HG02678 (cell line): ENCODE measurements at regions not wholly inside any gene's neighbourhood (a gene's known extent, or its start where the extent isn't known, plus 50 kb on each side); places are given as distances from the start of the nearest gene placed in this dataset.
"Not testable (repeated sequence)": the region's sequence is repeated elsewhere in the genome, so short reads cannot be mapped to it uniquely, and the experiment has no call there.

Experiments used
- ATAC-seq: cut with Tn5 transposase; IDR thresholded peaks from one replicate; pipeline ENCODE4 v1.9.1; 2021; ENCODE audit warnings: mild to moderate bottlenecking, moderate library complexity; ENCODE audit not compliant: unreplicated experiment

DNA sequence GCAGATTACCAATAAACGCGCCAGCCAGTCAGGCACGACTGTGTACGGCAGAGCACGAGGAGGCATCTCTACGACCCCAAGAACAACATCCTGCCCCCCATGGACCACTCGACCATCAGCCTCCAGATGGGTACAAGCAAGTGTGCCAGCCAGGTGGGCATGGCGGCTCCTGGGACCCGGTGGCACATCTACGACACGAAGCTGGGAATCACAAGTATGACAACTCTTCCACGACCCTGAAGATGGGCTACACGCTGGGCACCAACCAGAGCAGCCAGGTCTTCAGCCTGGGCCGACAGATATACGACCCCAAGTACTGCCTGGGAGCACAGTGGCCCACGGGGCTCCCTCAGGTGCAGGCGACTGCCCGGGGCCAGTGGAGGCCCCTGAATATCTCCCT is 217.6 kb downstream of the POTED start:
- ATAC-seq: no peak

DNA sequence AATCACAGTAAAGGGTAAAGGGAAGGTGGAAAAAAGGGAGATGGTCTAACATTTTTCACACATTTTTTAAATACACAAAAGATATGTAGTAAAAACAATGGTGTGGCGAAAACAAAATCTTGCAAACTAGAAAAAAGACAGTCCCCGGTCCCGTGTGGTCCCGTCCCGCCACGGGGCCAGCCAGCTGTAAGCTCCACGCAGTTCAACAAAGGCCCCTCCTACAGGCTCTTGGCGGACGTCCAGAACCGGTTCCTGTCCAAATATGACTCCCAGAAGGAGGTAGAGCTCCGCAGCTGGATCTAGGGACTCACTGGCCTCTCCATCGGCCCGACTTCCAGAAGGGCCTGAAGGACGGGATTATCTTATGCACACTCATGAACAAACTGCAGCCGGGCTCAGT is 216.9 kb downstream of the POTED start:
- ATAC-seq: not testable (repeated sequence)

DNA sequence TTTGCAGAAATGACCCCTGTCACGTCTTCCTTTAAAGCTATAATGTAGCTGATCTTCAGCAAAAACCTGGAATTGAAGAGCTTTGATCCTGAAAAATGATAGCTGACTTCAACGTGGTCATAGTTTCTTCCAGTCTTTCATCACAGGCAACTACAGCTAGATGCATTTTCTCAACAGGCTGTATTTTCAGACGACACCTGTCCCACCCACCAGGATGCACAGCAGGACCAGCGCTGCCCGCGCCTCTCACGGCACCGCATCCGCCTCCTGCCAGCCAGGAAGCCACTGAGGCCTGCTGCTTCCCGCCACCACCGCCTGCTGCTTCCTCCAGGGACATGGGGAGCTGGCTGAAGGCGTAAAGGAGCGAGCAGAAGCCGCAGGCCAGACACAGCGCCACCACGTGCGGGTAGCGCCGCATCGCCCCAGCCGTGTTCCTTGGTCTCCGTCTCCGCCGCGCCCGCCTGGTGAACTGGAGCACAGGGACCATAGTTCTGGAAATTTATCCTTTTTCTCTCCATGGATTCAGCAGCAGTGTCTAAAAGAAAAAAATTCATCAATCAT is 215.7 kb downstream of the POTED start:
- not testable (repeated sequence) for ATAC-seq

DNA sequence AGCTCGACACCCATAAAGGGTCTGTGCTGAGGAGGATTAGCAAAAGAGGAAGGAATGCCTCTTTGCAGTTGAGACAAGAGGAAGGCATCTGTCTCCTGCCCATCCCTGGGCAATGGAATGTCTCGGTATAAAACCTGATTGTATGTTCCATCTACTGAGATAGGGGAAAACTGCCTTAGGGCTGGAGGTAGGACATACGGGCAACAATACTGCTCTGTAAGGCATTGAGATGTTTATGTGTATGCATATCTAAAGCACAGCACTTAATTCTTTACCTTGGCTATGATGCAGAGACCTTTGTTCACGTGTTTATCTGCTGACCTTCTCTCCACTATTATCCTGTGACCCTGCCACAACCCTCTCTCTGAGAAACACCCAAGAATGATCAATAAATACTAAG is 210.7 kb downstream of the POTED start:
- ATAC-seq: not testable (repeated sequence)

DNA sequence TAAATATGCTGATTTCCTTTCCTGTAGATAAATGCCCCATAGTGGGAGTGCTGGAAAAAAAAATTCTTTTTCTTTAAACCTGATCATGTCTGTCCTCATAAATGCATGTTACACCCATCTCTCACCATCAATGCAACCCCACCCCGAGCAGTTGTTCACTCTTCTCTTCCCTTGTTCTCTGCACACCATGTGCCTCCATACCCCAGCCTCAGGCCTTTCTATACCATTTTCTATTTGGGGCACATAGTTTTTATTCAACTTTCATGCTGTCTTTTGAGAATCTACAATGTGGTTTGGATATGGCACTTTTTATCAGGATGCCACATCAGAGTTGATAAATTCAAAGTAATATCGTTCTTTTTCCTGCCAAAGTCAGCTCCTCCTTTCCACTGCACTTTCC is 202.6 kb downstream of the POTED start:
- ATAC-seq: not testable (repeated sequence)

DNA sequence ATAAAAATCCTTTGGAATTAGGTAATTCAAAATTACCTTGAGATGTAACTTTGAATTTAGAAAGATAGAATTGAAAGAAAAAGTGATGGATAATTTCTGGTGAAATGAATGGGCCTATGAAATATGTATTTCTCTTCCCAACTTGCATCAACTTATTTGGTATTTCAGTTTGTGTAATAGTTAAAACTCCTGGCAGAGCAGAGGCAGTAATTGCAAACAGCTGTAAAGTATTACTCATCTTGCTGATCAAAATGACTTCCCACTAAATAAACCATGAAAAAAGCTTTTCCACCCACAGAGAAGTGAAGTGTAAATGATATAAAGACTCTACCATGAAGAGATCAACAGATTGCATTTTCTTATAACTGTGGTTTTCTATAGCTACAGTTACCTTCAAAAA is 201.0 kb downstream of the POTED start:
- ATAC-seq: not testable (repeated sequence)

DNA sequence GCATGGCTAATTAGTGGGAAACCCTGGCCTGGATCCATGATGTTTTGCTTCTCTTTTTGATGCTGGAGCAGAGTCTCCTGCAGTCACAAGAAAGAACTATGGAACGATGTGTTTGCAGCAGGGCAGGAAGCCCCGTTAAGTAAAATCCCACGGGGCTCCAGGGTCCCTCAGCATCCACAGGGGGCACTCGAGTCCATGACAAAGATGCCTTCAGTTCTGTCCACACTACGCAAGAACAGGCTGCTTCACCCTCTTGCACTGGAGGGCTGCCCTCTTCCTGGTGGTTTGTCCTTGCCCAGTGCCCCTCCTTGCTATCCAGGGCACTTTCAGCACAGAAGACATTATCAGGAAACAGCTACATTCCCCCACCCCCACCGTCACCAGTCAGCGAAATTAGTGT is 196.9 kb downstream of the POTED start:
- ATAC-seq: not testable (repeated sequence)

DNA sequence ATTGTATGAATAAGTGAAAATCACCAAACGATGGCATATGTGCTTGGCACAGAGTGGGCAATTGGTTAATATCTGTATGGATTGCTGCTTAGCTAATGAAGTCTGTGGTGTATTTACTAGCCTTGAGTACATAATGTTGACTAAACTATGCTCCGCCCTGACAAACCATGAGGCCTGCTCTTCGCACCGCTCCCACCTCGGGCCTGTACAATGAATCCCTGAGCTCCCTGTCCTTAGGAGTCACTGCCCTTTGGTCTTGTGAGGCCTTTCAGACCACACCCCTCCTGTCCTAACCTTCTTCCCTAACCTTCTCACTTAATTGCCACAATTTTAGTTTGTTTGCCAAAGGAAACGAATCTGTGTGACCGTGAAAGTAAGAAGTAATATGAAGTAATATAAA is 193.2 kb downstream of the POTED start:
- ATAC-seq: not testable (repeated sequence)
